Sigmoid colon (tissue), 6 donors: ENCODE measurements at regions not wholly inside any gene's neighbourhood (a gene's known extent, or its start where the extent isn't known, plus 50 kb on each side); places are given as distances from the start of the nearest gene placed in this dataset.

Experiments
- DNase-seq: peaks from one replicate; pipeline ENCODE4 v3.0.0-alpha.2; 2019
- H3K27ac ChIP-seq, 4 donors: fragments of 200-600 bp; sonication (generic); one replicate each; pipeline ENCODE4 v1.5.1; 2016 to 2019; ENCODE audit warnings: mild to moderate bottlenecking in 1 of 4
- H3K27me3 ChIP-seq, 3 donors: fragments of 200-600 bp; sonication (generic); one replicate each; pipeline ENCODE4 v1.5.1; 2019; ENCODE audit warnings: mild to moderate bottlenecking in 1 of 3
- H3K36me3 ChIP-seq, 4 donors: fragments of 200-600 bp; sonication (generic); one replicate each; pipeline ENCODE4 v1.5.1; 2016 to 2019
- H3K4me1 ChIP-seq, 4 donors: fragments of 200-600 bp; sonication (generic); one replicate each; pipeline ENCODE4 v1.5.1; 2017 to 2019
- H3K4me3 ChIP-seq, 4 donors: fragments of 200-600 bp; sonication (generic); one replicate each; pipeline ENCODE4 v1.5.1; 2017 to 2019; ENCODE audit warnings: mild to moderate bottlenecking in 2 of 4, moderate library complexity in 1 of 4
- H3K9me3 ChIP-seq, 4 donors: fragments of 200-600 bp in 3 of 4; sonication (generic) in 3 of 4; one replicate each; pipeline versions ENCODE4 v1.5.1 to v1.6.1; 2013 to 2019
- CTCF ChIP-seq, 4 experiments: fragments of 450-650 bp in 3 of 4; fragments of 200-600 bp in 1 of 4; IDR thresholded peaks; one replicate each; pipeline ENCODE4 v1.5.1; 2016 to 2019; ENCODE audit warnings: antibody characterized with exemption in 4 of 4, mild to moderate bottlenecking in 3 of 4, moderate library complexity in 2 of 4
- EP300 ChIP-seq, 4 donors: sonication (generic); formaldehyde crosslinking; IDR thresholded peaks; one replicate each; pipeline ENCODE4 v1.6.1; 2017; ENCODE audit warnings: antibody characterized with exemption in 4 of 4
- POLR2A ChIP-seq, 2 donors: fragments of 450-650 bp; IDR thresholded peaks; one replicate each; pipeline ENCODE4 v1.6.1; 2016; ENCODE audit warnings: antibody characterized with exemption in 2 of 2, mild to moderate bottlenecking in 2 of 2, moderate library complexity in 2 of 2
- POLR2AphosphoS5 ChIP-seq, 4 donors: sonication (generic); formaldehyde crosslinking; IDR thresholded peaks; one replicate each; pipeline ENCODE4 v1.6.1; 2017; ENCODE audit warnings: antibody characterized with exemption in 4 of 4
- WGBS, 2 donors: extraction: QIAGEN DNeasy Blood & Tissue Kit; methylation state at CpG; one replicate each; pipeline ENCODE4 v1.1.7; 2013; 5-methylcytosine and 5-hydroxymethylcytosine counted together
- intact Hi-C: fragments of 100-400 bp; cut with DNase I; formaldehyde crosslinking; loops from one replicate; pipeline ENCODE4 v1.15.1; 2023
- donor health status: healthy with polysubstance abuse.
- donor health status: healthy.

- DNase-seq = no peak
- no peak overlapping the region for H3K4me3 ChIP-seq
- WGBS, 2 donors = 85 to 92% methylated on average over 7 of the region's 7 CpGs
- no peaks in the 10 kb centered on the region for H3K4me1 ChIP-seq
- H3K27ac ChIP-seq = no peak overlapping the region
- TF ChIP-seq POLR2AphosphoS5 (IDR thresholded peaks at IDR 0.05) (no peak), POLR2A (IDR thresholded peaks at IDR 0.05) (no peak), EP300 (IDR thresholded peaks at IDR 0.05) (no peak)
- intact Hi-C loops = no loop called here
- peaks cover 0 to 11% (median 0%) of the 10 kb centered on the region in 3 donors for H3K27me3 ChIP-seq
- H3K36me3 ChIP-seq = no peaks in the 10 kb centered on the region
- no peaks in the 10 kb centered on the region for H3K9me3 ChIP-seq
Measured at GRCh38 chr3:44030285-44030684, 211.4 kb upstream of the TOPAZ1 start.

- Histone ChIP-seq H3K27ac (no peak overlapping the region), H3K4me1 (no peaks in the 10 kb centered on the region), H3K36me3 (no peaks in the 10 kb centered on the region), H3K9me3 (no peaks in the 10 kb centered on the region), H3K4me3 (no peak overlapping the region), H3K27me3 (peaks cover 0 to 11% (median 0%) of the 10 kb centered on the region in 3 donors)
- no peak for DNase-seq
- 74 to 82% methylated on average over 1 of the region's 1 CpG for WGBS, 2 donors
- TF ChIP-seq POLR2A (IDR thresholded peaks at IDR 0.05) (no peak), POLR2AphosphoS5 (IDR thresholded peaks at IDR 0.05) (no peak), EP300 (IDR thresholded peaks at IDR 0.05) (no peak), CTCF (IDR thresholded peaks at IDR 0.05) (no peak)
- intact Hi-C loops = no loop called here
Measured at GRCh38 chr3:44030687-44031305, 210.9 kb upstream of the TOPAZ1 start.

GRCh38 chr3:44031387-44032380 lies 210.0 kb upstream of the TOPAZ1 start:
- intact Hi-C loops = no loop called here
- Histone ChIP-seq H3K27me3 (peaks cover 0 to 11% (median 0%) of the 10 kb centered on the region in 3 donors), H3K27ac (no peak overlapping the region), H3K36me3 (no peaks in the 10 kb centered on the region), H3K9me3 (no peaks in the 10 kb centered on the region), H3K4me3 (no peak overlapping the region), H3K4me1 (no peaks in the 10 kb centered on the region)
- no peak for TF ChIP-seq CTCF (IDR thresholded peaks at IDR 0.05)
- no peak for TF ChIP-seq POLR2AphosphoS5 (IDR thresholded peaks at IDR 0.05)
- TF ChIP-seq EP300 (IDR thresholded peaks at IDR 0.05) = no peak
- TF ChIP-seq POLR2A (IDR thresholded peaks at IDR 0.05) = no peak
- no peak for DNase-seq
- 81 to 86% methylated on average over 16 of the region's 16 CpGs for WGBS, 2 donors

- H3K4me1 ChIP-seq = no peaks in the 10 kb centered on the region
- 69 to 89% methylated on average over 3 of the region's 3 CpGs for WGBS, 2 donors
- no peak for DNase-seq
Measured at GRCh38 chr3:44032487-44032886, 209.2 kb upstream of the TOPAZ1 start.

More at GRCh38 chr3:44032487-44032886, 209.2 kb upstream of the TOPAZ1 start:
- Histone ChIP-seq H3K9me3 (no peaks in the 10 kb centered on the region), H3K27me3 (peaks cover 0 to 11% (median 0%) of the 10 kb centered on the region in 3 donors), H3K27ac (no peak overlapping the region), H3K4me3 (no peak overlapping the region), H3K36me3 (no peaks in the 10 kb centered on the region)
- intact Hi-C loops = no loop called here
- no peak for TF ChIP-seq EP300 (IDR thresholded peaks at IDR 0.05)
- no peak for TF ChIP-seq CTCF (IDR thresholded peaks at IDR 0.05)
- TF ChIP-seq POLR2AphosphoS5 (IDR thresholded peaks at IDR 0.05) = no peak
- no peak for TF ChIP-seq POLR2A (IDR thresholded peaks at IDR 0.05)
